PC-3 (cell line): ENCODE measurements at regions not wholly inside any gene's neighbourhood (a gene's known extent, or its start where the extent isn't known, plus 50 kb on each side); places are given as distances from the start of the nearest gene placed in this dataset.

Source experiments
- CTCF ChIP-seq: fragments of 300-600 bp; sonication (generic); conservative IDR thresholded peaks from 2 replicates; pipeline ENCODE4 v1.5.1; 2017; ENCODE audit warnings: antibody characterized with exemption, low read depth, mild to moderate bottlenecking, low read length
- EZH2 ChIP-seq: fragments of 300-600 bp; sonication (generic); IDR thresholded peaks from one replicate; pipeline ENCODE4 v1.6.1; 2017; ENCODE audit warnings: antibody characterized with exemption, mild to moderate bottlenecking, low read length; ENCODE audit not compliant: unreplicated experiment

- TF ChIP-seq EZH2, result no peak
- no peak for TF ChIP-seq CTCF
Observed at GRCh38 chr5:174649391-174649790, 75.0 kb upstream of the MSX2 start.
